Hepatocyte (in vitro differentiated cells): ENCODE measurements at regions not wholly inside any gene's neighbourhood (a gene's known extent, or its start where the extent isn't known, plus 50 kb on each side); places are given as distances from the start of the nearest gene placed in this dataset.

Source experiments
- CTCF ChIP-seq: fragments of 200-600 bp; sonication (generic); IDR thresholded peaks from 2 replicates; pipeline ENCODE4 v1.5.1; 2016; ENCODE audit warnings: antibody characterized with exemption, mild to moderate bottlenecking; ENCODE audit not compliant: poor library complexity
- EZH2 ChIP-seq: fragments of 200-600 bp; sonication (generic); IDR thresholded peaks from 2 replicates; pipeline ENCODE4 v1.6.1; 2016; ENCODE audit warnings: antibody characterized with exemption, mild to moderate bottlenecking, borderline replicate concordance

GRCh38 chr7:22596763-22597400 lies 96.9 kb upstream of the STEAP1B start:
- TF ChIP-seq CTCF (no peak), EZH2 (no peak)
